Kidney glomerular epithelial cell (primary cell): ENCODE measurements at regions not wholly inside any gene's neighbourhood (a gene's known extent, or its start where the extent isn't known, plus 50 kb on each side); places are given as distances from the start of the nearest gene placed in this dataset.

ENCODE experiments used
- DNase-seq: peaks from one replicate; lab custom pipeline; 2025; lab: John Stamatoyannopoulos, UW

- DNase-seq = peak; percentile 1
Observed at GRCh38 chr3:29057326-29057725, 223.5 kb upstream of the RBMS3 start.

- peak; percentile 18 for DNase-seq
Observed at GRCh38 chr3:29064085-29064484, 216.8 kb upstream of the RBMS3 start.

GRCh38 chr3:29065211-29065785, 215.6 kb upstream of the RBMS3 start:
- DNase-seq = peak; percentile 99

DNA sequence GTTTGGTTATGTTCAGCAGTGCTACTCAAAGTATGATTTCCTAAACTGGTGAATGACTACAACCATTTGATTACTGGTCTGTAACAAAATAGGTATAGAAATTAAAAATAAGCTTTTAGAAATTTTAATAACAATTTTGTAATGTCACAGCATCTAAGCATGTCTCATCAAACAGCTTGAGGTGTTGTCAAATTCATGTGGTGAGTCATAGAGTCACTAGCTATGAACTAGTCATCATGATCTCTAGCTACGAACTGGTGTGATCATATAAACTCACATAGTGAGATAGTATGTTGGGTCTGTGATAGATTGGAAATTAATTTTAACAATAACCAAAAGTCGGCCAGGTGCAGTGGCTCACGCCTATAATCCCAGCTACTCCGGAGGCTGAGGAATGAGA, 213.9 kb upstream of the RBMS3 start:
- peak; percentile 32 for DNase-seq

- peak; percentile 0 for DNase-seq
Observed at GRCh38 chr3:29070959-29071634, 209.8 kb upstream of the RBMS3 start.

GRCh38 chr3:29072611-29073010, 208.3 kb upstream of the RBMS3 start:
- no peak for DNase-seq

GRCh38 chr3:29077356-29077755, 203.5 kb upstream of the RBMS3 start:
- DNase-seq = no peak

- DNase-seq = no peak
Observed at GRCh38 chr3:29079358-29079757, 201.5 kb upstream of the RBMS3 start.

GRCh38 chr3:29080967-29081366, 199.9 kb upstream of the RBMS3 start:
- no peak for DNase-seq

DNA sequence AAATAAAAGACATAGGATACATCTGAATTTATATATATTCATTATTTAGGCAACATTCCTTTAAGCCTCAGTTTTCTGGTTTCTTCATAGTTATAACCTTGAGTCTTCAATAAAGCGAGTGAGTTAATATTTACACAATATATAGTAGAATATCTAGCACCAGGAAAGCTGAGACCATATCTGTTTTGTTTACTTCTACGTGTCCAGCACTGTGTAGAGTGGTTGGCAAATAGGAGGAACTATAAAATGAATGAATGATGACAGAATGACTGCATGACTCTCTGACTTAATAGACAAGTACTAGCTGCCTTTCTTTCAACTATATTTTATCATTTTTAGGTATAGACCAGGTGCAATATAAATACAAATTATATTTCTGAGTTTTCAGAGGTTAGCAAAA, 197.8 kb upstream of the RBMS3 start:
- DNase-seq = no peak

DNA sequence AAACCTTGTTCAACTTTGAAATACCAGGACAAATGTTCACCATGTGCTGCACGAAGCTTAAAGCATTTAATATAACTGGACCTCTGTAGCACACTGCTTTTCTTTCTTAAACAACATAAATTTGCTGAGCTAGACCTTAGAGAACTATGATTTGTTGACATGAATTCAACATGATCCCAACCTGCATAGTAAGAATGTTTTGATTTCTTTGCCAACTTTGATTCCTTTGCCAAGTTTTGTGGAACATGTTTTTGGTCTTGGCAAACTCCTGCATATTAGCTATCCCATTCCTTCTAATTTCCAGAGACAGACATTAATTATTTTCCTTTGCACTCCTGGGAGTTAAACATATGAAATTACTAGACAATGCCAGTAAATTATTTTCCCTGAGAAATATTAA, 197.2 kb upstream of the RBMS3 start:
- DNase-seq = no peak

- no peak for DNase-seq
Observed at GRCh38 chr3:29088579-29088978, 192.3 kb upstream of the RBMS3 start.

DNA sequence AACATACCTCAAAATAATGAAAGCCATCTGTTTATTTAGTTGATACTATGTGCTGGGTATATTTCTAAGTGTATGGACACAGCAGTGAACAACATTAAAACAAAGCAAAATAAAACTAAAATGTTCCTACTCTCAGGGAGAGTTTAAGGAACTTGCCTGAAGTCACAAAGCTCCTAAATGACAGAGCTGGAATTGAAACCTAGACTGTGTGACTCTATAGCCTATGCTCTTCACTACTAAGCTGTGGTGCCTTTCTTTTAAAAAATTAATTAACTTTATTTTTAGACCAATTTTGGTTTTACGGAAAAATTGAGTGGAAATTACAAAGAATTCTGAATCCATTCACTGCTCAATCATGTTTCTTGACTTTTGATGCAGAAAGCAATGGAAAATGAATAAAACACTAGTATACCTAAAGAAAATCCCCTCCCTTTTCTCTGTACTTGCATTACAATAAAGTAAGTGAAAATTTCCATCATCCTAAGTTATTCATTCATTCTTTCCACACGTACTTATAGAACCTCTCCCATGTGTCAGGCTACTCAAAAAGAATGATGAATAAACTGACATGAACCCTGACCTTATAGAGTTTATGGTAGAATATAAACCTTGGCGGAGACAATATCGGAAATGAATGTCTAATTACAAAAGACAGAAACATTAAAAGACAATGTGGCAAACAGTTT, 189.8 kb upstream of the RBMS3 start:
- DNase-seq = no peak

DNA sequence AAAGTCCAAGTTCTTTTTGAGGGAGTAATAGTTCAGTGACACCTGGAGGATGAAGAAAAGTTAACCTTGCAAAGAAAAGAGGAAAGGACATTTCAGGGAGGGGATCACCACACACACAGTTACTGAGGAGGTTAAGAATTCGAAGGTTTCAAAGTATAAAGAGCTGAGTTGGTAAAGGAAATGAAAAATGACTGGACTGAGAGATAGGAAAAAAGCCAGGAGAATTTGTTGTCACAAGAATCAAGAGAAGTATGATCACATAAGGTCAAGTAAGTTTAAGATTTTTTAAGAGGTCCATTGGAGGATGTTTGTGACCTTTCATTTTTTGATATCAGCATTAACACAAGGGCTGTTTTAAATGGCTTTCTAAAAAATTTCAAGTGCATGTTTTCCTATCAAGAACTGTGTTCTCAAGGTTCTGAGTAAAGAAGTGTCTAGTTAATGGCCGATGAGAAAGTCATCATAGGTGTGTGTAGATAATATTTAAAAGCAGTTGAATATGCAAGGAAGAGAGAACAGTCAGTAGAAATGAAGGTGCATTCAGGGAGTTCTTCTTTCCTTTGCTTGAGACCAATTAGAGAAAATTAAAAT, 189.2 kb upstream of the RBMS3 start:
- DNase-seq = no peak

DNA sequence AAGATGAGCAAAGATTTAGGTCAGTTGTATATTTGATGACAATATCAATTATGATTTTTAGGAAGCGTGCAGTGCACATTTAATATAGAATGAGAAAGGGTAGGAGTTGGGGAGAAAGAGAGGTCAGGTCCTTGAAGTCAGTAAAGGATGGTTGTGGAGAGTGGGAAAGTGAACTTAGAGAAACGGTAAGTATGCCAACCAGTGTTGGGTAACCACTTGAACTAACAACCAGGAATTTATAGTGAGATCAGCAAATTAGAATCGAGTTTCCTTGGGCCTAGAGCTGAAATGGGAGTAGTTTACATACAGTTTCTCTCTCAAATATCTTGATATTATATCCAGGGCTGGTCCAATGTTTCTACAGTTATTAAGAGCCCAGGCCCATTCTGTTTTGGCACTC, 188.5 kb upstream of the RBMS3 start:
- DNase-seq = no peak

DNA sequence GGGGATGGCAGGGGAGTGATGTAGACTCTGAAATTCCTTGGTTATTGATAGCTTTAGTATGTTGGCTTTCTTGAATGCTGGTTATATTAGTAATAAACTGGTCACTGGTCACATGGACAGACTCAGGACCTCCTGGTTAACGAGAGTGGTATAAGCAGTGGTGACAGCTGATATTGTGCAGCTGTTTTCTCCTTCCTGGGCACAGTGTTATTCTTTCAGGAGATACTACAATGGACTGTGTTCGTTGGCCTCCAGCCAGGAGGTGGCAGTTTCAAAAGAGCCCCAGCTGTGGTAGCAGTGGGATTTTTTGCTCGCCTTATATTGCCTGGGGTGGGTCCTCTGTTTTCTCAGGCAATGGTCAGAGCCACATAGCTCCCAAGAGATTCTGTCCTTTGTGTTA, 181.6 kb upstream of the RBMS3 start:
- no peak for DNase-seq

GRCh38 chr3:29099775-29100174, 181.1 kb upstream of the RBMS3 start:
- DNase-seq = no peak

GRCh38 chr3:29100292-29100691, 180.6 kb upstream of the RBMS3 start:
- DNase-seq = no peak

DNA sequence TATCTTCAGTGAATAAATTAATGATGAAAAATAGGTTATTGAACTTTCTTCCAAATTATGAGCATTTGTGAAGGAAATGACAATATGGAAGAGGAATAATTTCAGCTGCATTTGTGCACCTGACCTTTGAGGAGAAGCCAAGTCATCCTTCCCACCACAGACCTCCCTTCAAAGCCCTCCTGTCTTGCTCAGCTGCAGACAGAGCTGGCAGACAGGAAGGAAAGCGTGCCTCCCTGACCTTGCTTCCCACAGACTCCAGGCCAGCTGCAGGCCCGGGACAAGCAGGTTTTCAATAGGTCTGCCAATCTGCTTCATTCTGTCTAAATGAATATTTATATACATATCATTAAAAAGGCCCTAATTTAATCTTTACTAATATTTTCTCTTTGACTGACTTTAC, 152.9 kb upstream of the RBMS3 start:
- no peak for DNase-seq

DNA sequence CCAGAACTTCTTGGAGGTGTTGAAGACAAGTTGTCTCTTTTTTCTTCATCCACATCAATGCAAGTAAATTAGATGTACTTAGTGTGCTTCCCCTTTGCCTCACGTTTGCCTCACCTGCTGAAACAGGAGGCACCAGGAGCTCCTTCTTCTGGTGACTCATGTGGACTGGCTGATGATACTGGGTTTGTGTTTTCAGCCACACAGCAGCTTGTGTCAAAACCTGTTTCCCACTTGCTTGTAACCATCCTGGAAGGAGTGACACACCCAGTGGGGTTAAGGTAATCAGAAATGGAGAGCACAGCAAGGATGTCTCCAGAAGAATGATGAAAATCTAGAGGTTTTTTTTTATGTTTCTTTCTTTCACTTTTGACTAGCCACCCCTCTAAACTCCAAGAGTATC, 143.3 kb upstream of the RBMS3 start:
- DNase-seq = no peak

- no peak for DNase-seq
Observed at GRCh38 chr3:29138171-29138570, 142.7 kb upstream of the RBMS3 start.

- DNase-seq = no peak
Observed at GRCh38 chr3:29140666-29141065, 140.2 kb upstream of the RBMS3 start.

- DNase-seq = no peak
Observed at GRCh38 chr3:29141197-29141917, 139.5 kb upstream of the RBMS3 start.
